Stomach (tissue), 8 donors: ENCODE measurements at regions not wholly inside any gene's neighbourhood (a gene's known extent, or its start where the extent isn't known, plus 50 kb on each side); places are given as distances from the start of the nearest gene placed in this dataset.

ENCODE experiments used
- DNase-seq, 2 donors: peaks; one replicate each; pipeline versions ENCODE4 v3.0.0 to v3.0.0-alpha.2; 2013 to 2019
- H3K27ac ChIP-seq, 5 donors: fragments of 200-600 bp in 4 of 5; sonication (generic) in 4 of 5; one replicate each; pipeline ENCODE4 v1.5.1; 2013 to 2019; ENCODE audit warnings: mild to moderate bottlenecking in 1 of 5, moderate library complexity in 1 of 5
- H3K27me3 ChIP-seq, 3 donors: fragments of 200-600 bp; sonication (generic); one replicate each; pipeline ENCODE4 v1.5.1; 2017 to 2019; ENCODE audit warnings: mixed run types in 1 of 3
- H3K36me3 ChIP-seq, 4 donors: fragments of 200-600 bp; sonication (generic); 1 replicate in 3 of 4; 2 replicates in 1 of 4; pipeline ENCODE4 v1.5.1; 2016 to 2019
- H3K4me1 ChIP-seq, 4 donors: fragments of 200-600 bp; sonication (generic); one replicate each; pipeline ENCODE4 v1.5.1; 2016 to 2019
- H3K4me3 ChIP-seq, 4 donors: fragments of 200-600 bp; sonication (generic) in 3 of 4; one replicate each; pipeline ENCODE4 v1.5.1; 2016 to 2019; ENCODE audit warnings: mild to moderate bottlenecking in 1 of 4
- H3K9me3 ChIP-seq, 4 donors: fragments of 200-600 bp; sonication (generic); one replicate each; pipeline ENCODE4 v1.5.1; 2016 to 2019
- EP300 ChIP-seq: sonication (generic); formaldehyde crosslinking; IDR thresholded peaks from one replicate; pipeline ENCODE4 v1.6.1; 2017; ENCODE audit warnings: antibody characterized with exemption
- POLR2A ChIP-seq, 4 donors: fragments of 450-650 bp; IDR thresholded peaks; one replicate each; pipeline ENCODE4 v1.6.1; 2016; ENCODE audit warnings: antibody characterized with exemption in 4 of 4, control low read depth in 2 of 4, mild to moderate bottlenecking in 1 of 4, moderate library complexity in 1 of 4
- POLR2AphosphoS5 ChIP-seq, 3 donors: sonication (generic); formaldehyde crosslinking; IDR thresholded peaks; one replicate each; pipeline ENCODE4 v1.6.1; 2016; ENCODE audit warnings: antibody characterized with exemption in 3 of 3
- WGBS, 5 donors: extraction: QIAGEN DNeasy Blood & Tissue Kit in 3 of 5; methylation state at CpG; one replicate each; pipeline versions ENCODE4 v1.1.5 to v1.1.7; 2013 to 2018; 5-methylcytosine and 5-hydroxymethylcytosine counted together
- intact Hi-C: fragments of 100-400 bp; cut with DNase I; formaldehyde crosslinking; loops from one replicate; pipeline ENCODE4 v1.15.1; 2023; ENCODE audit warnings: low total_unique reads
- TF ChIP-seq, protein P1 (sequence below), 7 experiments: fragments of 450-650 bp in 4 of 7; fragments of 200-600 bp in 3 of 7; sonication (generic) in 3 of 7; IDR thresholded peaks; one replicate each; pipeline ENCODE4 v1.5.1; 2016 to 2019; ENCODE audit warnings: antibody characterized with exemption in 7 of 7, control low read depth in 2 of 7, mild to moderate bottlenecking in 1 of 7
- donor health status: healthy with polysubstance abuse.
- donor health status: Bipolar disorder and iron deficiency.
- donor health status: healthy.

DNA sequence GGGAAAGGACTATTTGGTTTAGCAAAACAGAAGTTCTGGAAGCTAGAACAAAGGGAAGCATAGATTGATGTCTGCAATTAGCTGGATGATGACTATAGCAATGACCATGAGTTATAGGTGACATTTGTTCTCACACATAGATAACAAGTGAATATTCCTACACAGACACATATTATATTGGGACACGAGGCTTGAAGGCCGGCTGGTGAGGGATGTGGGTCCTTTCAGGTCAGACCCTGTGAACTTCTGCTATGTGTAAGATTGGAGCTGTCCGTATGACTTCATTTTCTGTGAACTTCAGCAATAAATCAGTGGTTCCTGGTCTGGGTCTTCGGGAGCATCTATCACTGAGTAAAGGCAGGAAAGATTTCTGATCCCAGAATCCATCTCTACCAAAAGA, 253.6 kb upstream of the CFAP20DC start:
- no peak for DNase-seq
- Histone ChIP-seq H3K27ac (no peak overlapping the region), H3K4me3 (no peak overlapping the region), H3K4me1 (no peaks in the 10 kb centered on the region), H3K9me3 (no peaks in the 10 kb centered on the region), H3K36me3 (no peaks in the 10 kb centered on the region), H3K27me3 (no peaks in the 10 kb centered on the region)
- no peak for TF ChIP-seq POLR2A (IDR thresholded peaks at IDR 0.05)
- TF ChIP-seq, protein P1, sequence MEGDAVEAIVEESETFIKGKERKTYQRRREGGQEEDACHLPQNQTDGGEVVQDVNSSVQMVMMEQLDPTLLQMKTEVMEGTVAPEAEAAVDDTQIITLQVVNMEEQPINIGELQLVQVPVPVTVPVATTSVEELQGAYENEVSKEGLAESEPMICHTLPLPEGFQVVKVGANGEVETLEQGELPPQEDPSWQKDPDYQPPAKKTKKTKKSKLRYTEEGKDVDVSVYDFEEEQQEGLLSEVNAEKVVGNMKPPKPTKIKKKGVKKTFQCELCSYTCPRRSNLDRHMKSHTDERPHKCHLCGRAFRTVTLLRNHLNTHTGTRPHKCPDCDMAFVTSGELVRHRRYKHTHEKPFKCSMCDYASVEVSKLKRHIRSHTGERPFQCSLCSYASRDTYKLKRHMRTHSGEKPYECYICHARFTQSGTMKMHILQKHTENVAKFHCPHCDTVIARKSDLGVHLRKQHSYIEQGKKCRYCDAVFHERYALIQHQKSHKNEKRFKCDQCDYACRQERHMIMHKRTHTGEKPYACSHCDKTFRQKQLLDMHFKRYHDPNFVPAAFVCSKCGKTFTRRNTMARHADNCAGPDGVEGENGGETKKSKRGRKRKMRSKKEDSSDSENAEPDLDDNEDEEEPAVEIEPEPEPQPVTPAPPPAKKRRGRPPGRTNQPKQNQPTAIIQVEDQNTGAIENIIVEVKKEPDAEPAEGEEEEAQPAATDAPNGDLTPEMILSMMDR (IDR thresholded peaks at IDR 0.05), result no peak
- no peak for TF ChIP-seq EP300
- TF ChIP-seq POLR2AphosphoS5 (IDR thresholded peaks at IDR 0.05), result no peak
- 72 to 96% (median 82%) methylated on average over 4 of the region's 4 CpGs for WGBS, 5 donors
- intact Hi-C loops, result no loop called here

DNA sequence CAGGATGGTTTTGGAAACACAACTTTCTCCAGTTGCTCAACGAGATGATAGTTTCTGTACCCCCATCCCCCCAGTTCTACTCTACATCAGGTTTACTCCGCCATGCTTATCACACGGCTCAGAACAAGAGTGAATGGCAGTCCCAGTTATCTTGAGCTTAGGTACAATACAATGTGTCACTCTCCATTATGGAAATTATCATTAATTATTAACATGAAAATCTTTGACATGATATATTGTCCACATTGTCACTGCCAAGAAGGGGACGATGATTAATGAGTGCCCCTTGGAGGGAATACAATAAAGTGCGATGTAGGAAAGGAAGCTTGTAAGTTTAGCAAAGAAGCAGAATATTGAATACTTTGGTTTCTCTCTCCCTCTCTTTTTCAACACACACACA, 252.6 kb upstream of the CFAP20DC start:
- TF ChIP-seq, protein P1 (IDR thresholded peaks at IDR 0.05), result no peak
- TF ChIP-seq EP300 (no peak), POLR2AphosphoS5 (IDR thresholded peaks at IDR 0.05) (no peak), POLR2A (IDR thresholded peaks at IDR 0.05) (no peak)
- Histone ChIP-seq H3K9me3 (no peaks in the 10 kb centered on the region), H3K27ac (no peak overlapping the region), H3K27me3 (no peaks in the 10 kb centered on the region), H3K36me3 (no peaks in the 10 kb centered on the region), H3K4me3 (no peak overlapping the region), H3K4me1 (no peaks in the 10 kb centered on the region)
- 29 to 56% (median 43%) methylated on average over 5 of the region's 5 CpGs for WGBS, 5 donors
- intact Hi-C loops, result no loop called here
- DNase-seq, result no peak

DNA sequence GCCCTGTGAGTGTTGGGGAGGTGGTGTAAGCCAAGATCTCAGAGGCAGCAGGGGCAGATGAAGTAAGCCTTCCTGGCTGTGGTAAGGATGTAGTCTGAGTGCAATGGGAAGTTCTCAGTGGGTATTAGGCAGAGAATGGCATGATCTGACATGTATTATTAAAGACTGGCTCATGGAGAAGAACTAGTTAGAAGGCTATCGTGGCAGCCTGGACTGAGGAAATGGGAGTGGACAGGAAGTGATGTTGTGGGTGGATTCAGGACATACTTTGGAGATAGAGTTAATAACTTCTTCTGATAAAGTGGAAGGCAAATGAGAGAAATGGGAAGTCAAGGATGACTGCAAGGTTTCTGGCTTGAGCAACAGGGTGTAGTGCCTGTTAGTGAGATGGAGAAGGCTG, 250.9 kb upstream of the CFAP20DC start:
- no peak overlapping the region for H3K27ac ChIP-seq
- TF ChIP-seq POLR2AphosphoS5 (IDR thresholded peaks at IDR 0.05), result no peak
- TF ChIP-seq EP300, result no peak
- TF ChIP-seq POLR2A (IDR thresholded peaks at IDR 0.05), result no peak
- TF ChIP-seq, protein P1 (IDR thresholded peaks at IDR 0.05), result no peak
- DNase-seq, result no peak
- H3K4me3 ChIP-seq, result no peak overlapping the region
- intact Hi-C loops, result no loop called here
- H3K36me3 ChIP-seq, result no peaks in the 10 kb centered on the region
- 56 to 72% (median 67%) methylated on average over 1 of the region's 1 CpG for WGBS, 5 donors
- H3K27me3 ChIP-seq, result no peaks in the 10 kb centered on the region
- peaks cover 0 to 5% (median 0%) of the 10 kb centered on the region in 4 donors for H3K9me3 ChIP-seq
- H3K4me1 ChIP-seq, result no peaks in the 10 kb centered on the region

DNA sequence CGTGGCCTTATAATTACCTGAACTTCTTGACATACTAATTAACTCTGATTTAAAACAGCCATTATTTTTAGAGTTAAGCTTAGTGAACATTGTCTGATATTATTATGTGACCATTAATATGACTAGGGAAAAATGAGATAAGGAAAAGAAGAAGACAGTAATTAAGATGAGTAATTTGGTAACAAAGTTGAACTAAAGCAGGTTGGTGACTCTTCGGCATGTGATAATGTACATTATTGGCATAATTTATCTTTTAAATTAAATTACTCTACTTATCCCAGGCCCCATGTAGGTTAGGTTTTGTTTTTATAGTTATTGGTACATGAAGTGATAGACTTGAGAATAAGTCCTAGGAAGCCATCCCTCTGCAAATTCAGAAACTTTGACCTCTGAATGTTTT, 249.7 kb upstream of the CFAP20DC start:
- peaks cover 0 to 17% (median 2%) of the 10 kb centered on the region in 4 donors for H3K9me3 ChIP-seq
- intact Hi-C loops, result no loop called here
- 82 to 96% (median 94%) methylated on average over 2 of the region's 2 CpGs for WGBS, 5 donors

More for the DNA sequence above, 249.7 kb upstream of the CFAP20DC start:
- Histone ChIP-seq H3K27me3 (no peaks in the 10 kb centered on the region), H3K4me1 (no peaks in the 10 kb centered on the region), H3K27ac (no peak overlapping the region), H3K36me3 (no peaks in the 10 kb centered on the region), H3K4me3 (no peak overlapping the region)
- no peak for TF ChIP-seq POLR2AphosphoS5 (IDR thresholded peaks at IDR 0.05)
- no peak for TF ChIP-seq EP300
- TF ChIP-seq, protein P1 (IDR thresholded peaks at IDR 0.05), result no peak
- TF ChIP-seq POLR2A (IDR thresholded peaks at IDR 0.05), result no peak
- DNase-seq, result no peak
